ENCODE measurements at regions not wholly inside any gene's neighbourhood (a gene's known extent, or its start where the extent isn't known, plus 50 kb on each side); places are given as distances from the start of the nearest gene placed in this dataset.

DNA sequence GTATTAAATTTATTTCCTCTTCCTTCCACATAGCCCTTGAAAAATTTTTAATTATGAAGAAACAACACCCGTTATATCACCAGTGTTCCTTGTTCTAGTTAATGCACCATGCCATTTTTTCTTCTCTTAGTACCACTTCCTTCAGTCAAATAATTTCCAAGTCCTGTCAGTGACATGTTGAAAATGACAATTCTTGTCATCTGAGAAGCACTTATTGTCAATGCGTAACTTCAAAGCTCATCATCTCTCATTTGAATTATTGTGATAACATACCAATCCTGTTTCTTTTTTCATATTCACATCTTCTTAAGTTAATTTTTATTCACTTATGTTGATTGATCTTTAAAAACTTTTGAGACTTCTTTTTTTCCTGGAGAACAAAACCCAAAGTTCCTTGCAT is 320.4 kb downstream of the ASXL3 start:
- TF ChIP-seq, protein P1, sequence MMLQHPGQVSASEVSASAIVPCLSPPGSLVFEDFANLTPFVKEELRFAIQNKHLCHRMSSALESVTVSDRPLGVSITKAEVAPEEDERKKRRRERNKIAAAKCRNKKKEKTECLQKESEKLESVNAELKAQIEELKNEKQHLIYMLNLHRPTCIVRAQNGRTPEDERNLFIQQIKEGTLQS (IDR thresholded peaks at IDR 0.05), result no peak
- TF ChIP-seq GABPA (IDR thresholded peaks at IDR 0.05 in 1 of 2, conservative IDR thresholded peaks at IDR 0.05 in 1 of 2), result no peak
- TF ChIP-seq, protein P2, sequence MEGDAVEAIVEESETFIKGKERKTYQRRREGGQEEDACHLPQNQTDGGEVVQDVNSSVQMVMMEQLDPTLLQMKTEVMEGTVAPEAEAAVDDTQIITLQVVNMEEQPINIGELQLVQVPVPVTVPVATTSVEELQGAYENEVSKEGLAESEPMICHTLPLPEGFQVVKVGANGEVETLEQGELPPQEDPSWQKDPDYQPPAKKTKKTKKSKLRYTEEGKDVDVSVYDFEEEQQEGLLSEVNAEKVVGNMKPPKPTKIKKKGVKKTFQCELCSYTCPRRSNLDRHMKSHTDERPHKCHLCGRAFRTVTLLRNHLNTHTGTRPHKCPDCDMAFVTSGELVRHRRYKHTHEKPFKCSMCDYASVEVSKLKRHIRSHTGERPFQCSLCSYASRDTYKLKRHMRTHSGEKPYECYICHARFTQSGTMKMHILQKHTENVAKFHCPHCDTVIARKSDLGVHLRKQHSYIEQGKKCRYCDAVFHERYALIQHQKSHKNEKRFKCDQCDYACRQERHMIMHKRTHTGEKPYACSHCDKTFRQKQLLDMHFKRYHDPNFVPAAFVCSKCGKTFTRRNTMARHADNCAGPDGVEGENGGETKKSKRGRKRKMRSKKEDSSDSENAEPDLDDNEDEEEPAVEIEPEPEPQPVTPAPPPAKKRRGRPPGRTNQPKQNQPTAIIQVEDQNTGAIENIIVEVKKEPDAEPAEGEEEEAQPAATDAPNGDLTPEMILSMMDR (IDR thresholded peaks at IDR 0.05; ENCODE audit: low read depth, low read length, missing input control), result no peak
- no peak for TF ChIP-seq SP1 (IDR thresholded peaks at IDR 0.05)
